HCT116 (cell line): ENCODE measurements at regions not wholly inside any gene's neighbourhood (a gene's known extent, or its start where the extent isn't known, plus 50 kb on each side); places are given as distances from the start of the nearest gene placed in this dataset.

Experiments
- ATAC-seq: fragments of 200-7000 bp; cut with Tn5 transposase; 2 replicates; pipeline ENCODE4 v1.9.1; 2020; ENCODE audit warnings: mild to moderate bottlenecking, moderate library complexity
- BruUV-seq: library from RNA; stranded (reverse); fragments of 400-500 nt; replicated peaks from 2 replicates; lab custom pipeline; 2021; lab: Mats Ljungman, UMichigan
- CTCF ChIA-PET: fragments of 300-600 bp; sonication (Branson Sonifier 250); formaldehyde crosslinking; loops from one replicate; lab custom pipeline; 2021; ENCODE audit warnings: antibody characterized with exemption; lab: Charles Lee
- POLR2A ChIA-PET: fragments of 300-600, 350-600 bp; sonication (Branson Sonifier 250); formaldehyde crosslinking; loops from one replicate; lab custom pipeline; 2021; ENCODE audit warnings: antibody characterized with exemption; lab: Charles Lee
- RAD21 ChIA-PET, 2 experiments: fragments of 300-600 bp; sonication (Branson Sonifier 250); formaldehyde crosslinking; loops; one replicate each; lab custom pipeline; 2023; ENCODE audit warnings: low total read pairs in 2 of 2; ENCODE audit not compliant: uncharacterized antibody in 2 of 2, unreplicated experiment in 2 of 2, low non-redundant PET in 1 of 2; lab: Charles Lee
- DNase-seq: peaks from one replicate; pipeline ENCODE4 v3.0.0-alpha.2; 2010; ENCODE audit warnings: low read depth, low spot score
- H2AFZ ChIP-seq: fragments of 200-600 bp; shearing (Covaris generic), sonication (generic); 2 replicates; pipeline ENCODE4 v1.6.1; 2017; ENCODE audit warnings: low read depth, mixed run types, mixed read lengths, antibody characterized with exemption, low read length; ENCODE audit not compliant: poor library complexity, severe bottlenecking
- H3K27ac ChIP-seq: 2 replicates; pipeline ENCODE4 v1.5.1; 2012; ENCODE audit warnings: low read depth, low read length
- H3K27me3 ChIP-seq: fragments of 200-600 bp; sonication (generic); 2 replicates; pipeline ENCODE4 v1.6.1; 2016; ENCODE audit warnings: mixed run types, low read length, mixed read lengths; ENCODE audit not compliant: insufficient read depth
- H3K36me3 ChIP-seq, 2 experiments: fragments of 200-500 bp in 1 of 2; fragments of 200-600 bp in 1 of 2; sonication (Bioruptor generic) in 1 of 2; sonication (generic) in 1 of 2; 2 replicates each; pipeline versions ENCODE4 v1.5.1 to v1.6.1; 2014 to 2016; ENCODE audit warnings: low read length in 2 of 2, inconsistent platforms in 1 of 2, mixed read lengths in 1 of 2, mixed run types in 1 of 2; ENCODE audit not compliant: insufficient read depth in 2 of 2, control insufficient read depth in 1 of 2
- H3K4me1 ChIP-seq, 2 experiments: fragments of 200-600 bp in 1 of 2; sonication (generic) in 1 of 2; 2 replicates each; pipeline versions ENCODE4 v1.5.1 to v1.6.1; 2012 to 2017; ENCODE audit warnings: low read length in 2 of 2, inconsistent platforms in 1 of 2, mild to moderate bottlenecking in 1 of 2, mixed read lengths in 1 of 2, mixed run types in 1 of 2, moderate library complexity in 1 of 2; ENCODE audit not compliant: insufficient read depth in 2 of 2, control insufficient read depth in 1 of 2
- H3K4me2 ChIP-seq: fragments of 200-600 bp; sonication (generic); 2 replicates; pipeline ENCODE4 v1.6.1; 2017; ENCODE audit warnings: mixed run types, low read length, mixed read lengths
- H3K4me3 ChIP-seq, 2 experiments: fragments of 200-600 bp in 1 of 2; sonication (generic) in 1 of 2; replicated peaks in 1 of 2; 2 replicates each; pipeline ENCODE4 v1.5.1; 2011 to 2016; ENCODE audit warnings: low read length in 2 of 2, control low read depth in 1 of 2, low read depth in 1 of 2, mild to moderate bottlenecking in 1 of 2, mixed read lengths in 1 of 2, mixed run types in 1 of 2
- H3K79me2 ChIP-seq: fragments of 200-600 bp; sonication (generic); 2 replicates; pipeline ENCODE4 v1.6.1; 2017; ENCODE audit warnings: mild to moderate bottlenecking, mixed run types, low read length, moderate library complexity, mixed read lengths; ENCODE audit not compliant: insufficient read depth
- H3K9ac ChIP-seq: fragments of 200-600 bp; sonication (generic); 2 replicates; pipeline ENCODE4 v1.6.1; 2016; ENCODE audit warnings: low read length, mixed read lengths
- H3K9me2 ChIP-seq: fragments of 200-600 bp; sonication (generic), shearing (Covaris generic); 2 replicates; pipeline ENCODE4 v1.6.1; 2017; ENCODE audit warnings: mixed run types, mild to moderate bottlenecking, moderate library complexity; ENCODE audit not compliant: insufficient read depth
- H3K9me3 ChIP-seq, 2 experiments: fragments of 200-500 bp in 1 of 2; fragments of 200-600 bp in 1 of 2; sonication (Bioruptor generic) in 1 of 2; sonication (generic) in 1 of 2; 2 replicates each; pipeline ENCODE4 v1.6.1; 2014 to 2017; ENCODE audit warnings: low read length in 2 of 2, mixed read lengths in 2 of 2, inconsistent platforms in 1 of 2, low read depth in 1 of 2, mild to moderate bottlenecking in 1 of 2, mixed run types in 1 of 2, moderate library complexity in 1 of 2; ENCODE audit not compliant: control insufficient read depth in 1 of 2, insufficient read depth in 1 of 2
- H4K20me1 ChIP-seq: fragments of 200-600 bp; sonication (generic), shearing (Covaris generic); 2 replicates; pipeline ENCODE4 v1.6.1; 2017; ENCODE audit warnings: mixed run types, mild to moderate bottlenecking, moderate library complexity; ENCODE audit not compliant: insufficient read depth
- ATF3 ChIP-seq: IDR thresholded peaks from 2 replicates; pipeline ENCODE4 v1.6.1; 2012
- CBX3 ChIP-seq: IDR thresholded peaks from 2 replicates; pipeline ENCODE4 v1.6.1; 2012; ENCODE audit warnings: low read depth
- CEBPB ChIP-seq: IDR thresholded peaks from 2 replicates; pipeline ENCODE4 v1.6.1; 2012; ENCODE audit warnings: low read depth
- CTCF ChIP-seq, 3 experiments: fragments of 200-600 bp in 1 of 3; sonication (generic) in 1 of 3; IDR thresholded peaks in 2 of 3; conservative IDR thresholded peaks in 1 of 3; 2 replicates each; pipeline ENCODE4 v1.5.1; 2012 to 2017; ENCODE audit warnings: low read depth in 2 of 3, low read length in 2 of 3, antibody characterized with exemption in 1 of 3, borderline replicate concordance in 1 of 3, control low read depth in 1 of 3, mild to moderate bottlenecking in 1 of 3, mixed read lengths in 1 of 3, mixed run types in 1 of 3, moderate library complexity in 1 of 3; ENCODE audit not compliant: insufficient read depth in 1 of 3
- EGR1 ChIP-seq: IDR thresholded peaks from 2 replicates; pipeline ENCODE4 v1.6.1; 2012; ENCODE audit warnings: low read depth
- ELF1 ChIP-seq: IDR thresholded peaks from 2 replicates; pipeline ENCODE4 v1.6.1; 2012; ENCODE audit warnings: low read depth, borderline replicate concordance
- EZH2 ChIP-seq: fragments of 200-600 bp; sonication (generic); IDR thresholded peaks from 2 replicates; pipeline ENCODE4 v1.6.1; 2017; ENCODE audit warnings: antibody characterized with exemption, mixed run types
- FOSL1 ChIP-seq: IDR thresholded peaks from 2 replicates; pipeline ENCODE4 v1.6.1; 2012; ENCODE audit warnings: low read depth
- JUND ChIP-seq: IDR thresholded peaks from 2 replicates; pipeline ENCODE4 v1.6.1; 2012
- MAX ChIP-seq: IDR thresholded peaks from 2 replicates; pipeline ENCODE4 v1.6.1; 2012
- POLR2A ChIP-seq: IDR thresholded peaks from 2 replicates; pipeline ENCODE4 v1.7.0; 2011; ENCODE audit warnings: borderline replicate concordance; ENCODE audit not compliant: insufficient read depth, insufficient read length; ENCODE audit errors: extremely low read depth
- POLR2AphosphoS5 ChIP-seq: IDR thresholded peaks from 2 replicates; pipeline ENCODE4 v1.6.1; 2011; ENCODE audit warnings: mild to moderate bottlenecking, low read depth, low read length, moderate library complexity
- SIN3A ChIP-seq: IDR thresholded peaks from 2 replicates; pipeline ENCODE4 v1.6.1; 2012; ENCODE audit warnings: low read depth
- SP1 ChIP-seq: IDR thresholded peaks from 2 replicates; pipeline ENCODE4 v1.6.1; 2012; ENCODE audit warnings: low read depth
- TCF7L2 ChIP-seq: IDR thresholded peaks from 2 replicates; pipeline ENCODE4 v1.7.0; 2011; ENCODE audit warnings: borderline replicate concordance, inconsistent platforms; ENCODE audit not compliant: insufficient read depth, insufficient read length; ENCODE audit errors: extremely low read depth
- ZNF274 ChIP-seq: fragments of 200-500 bp; sonication (Bioruptor generic); IDR thresholded peaks from 2 replicates; pipeline ENCODE4 v1.6.1; 2014; ENCODE audit warnings: mild to moderate bottlenecking, low read depth, low read length, inconsistent platforms
- intact Hi-C: fragments of 100-400 bp; cut with micrococcal nuclease; formaldehyde crosslinking; loops from 2 replicates; pipeline ENCODE4 v1.10.0; 2022

DNA sequence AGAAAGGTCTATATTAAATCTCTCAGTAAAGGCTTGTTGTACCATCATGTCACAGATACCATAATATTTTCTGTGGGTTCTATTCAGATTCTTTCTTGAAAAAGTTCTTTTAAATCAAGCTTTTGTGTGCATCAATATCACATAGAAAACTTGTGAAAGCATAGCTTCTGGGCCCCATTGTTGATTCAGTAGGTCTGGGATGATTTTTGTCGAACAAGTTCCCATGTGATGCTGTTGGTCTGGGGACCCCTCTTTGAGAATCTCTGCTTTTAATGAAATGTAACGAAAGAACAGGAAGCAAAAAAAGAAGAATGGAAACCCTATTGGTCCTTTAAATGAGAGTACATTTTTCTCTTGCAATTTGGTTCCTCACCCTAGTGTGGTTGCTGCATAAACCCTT lies 597.7 kb upstream of the CITED2 start:
- Histone ChIP-seq H3K27me3 (no peaks in the 10 kb centered on the region), H3K9ac (no peak overlapping the region), H4K20me1 (no peaks in the 10 kb centered on the region), H3K4me3 (no peak overlapping the region), H3K9me3 (no peaks in the 10 kb centered on the region), H3K79me2 (no peaks in the 10 kb centered on the region), H3K27ac (no peak overlapping the region), H3K4me1 (no peaks in the 10 kb centered on the region; a peak in 1 of 4 replicates), H3K4me2 (no peak overlapping the region), H3K9me2 (no peaks in the 10 kb centered on the region), H2AFZ (peak overlapping the region; percentile 65), H3K36me3 (no peaks in the 10 kb centered on the region)
- intact Hi-C loops: no loop called here
- POLR2A ChIA-PET: no interaction called here
- ATAC-seq (no peak), DNase-seq (no peak)
- no TSS peak for BruUV-seq
- RAD21 ChIA-PET: no interaction called here
- CTCF ChIA-PET: no interaction called here
- no peak for TF ChIP-seq POLR2A
- TF ChIP-seq MAX: no peak
- TF ChIP-seq SIN3A: no peak
- no peak for TF ChIP-seq TCF7L2
- no peak for TF ChIP-seq SP1
- TF ChIP-seq ELF1: no peak
- TF ChIP-seq CEBPB: no peak
- TF ChIP-seq EGR1: no peak
- TF ChIP-seq CBX3: no peak
- TF ChIP-seq FOSL1: no peak
- TF ChIP-seq EZH2: no peak

DNA sequence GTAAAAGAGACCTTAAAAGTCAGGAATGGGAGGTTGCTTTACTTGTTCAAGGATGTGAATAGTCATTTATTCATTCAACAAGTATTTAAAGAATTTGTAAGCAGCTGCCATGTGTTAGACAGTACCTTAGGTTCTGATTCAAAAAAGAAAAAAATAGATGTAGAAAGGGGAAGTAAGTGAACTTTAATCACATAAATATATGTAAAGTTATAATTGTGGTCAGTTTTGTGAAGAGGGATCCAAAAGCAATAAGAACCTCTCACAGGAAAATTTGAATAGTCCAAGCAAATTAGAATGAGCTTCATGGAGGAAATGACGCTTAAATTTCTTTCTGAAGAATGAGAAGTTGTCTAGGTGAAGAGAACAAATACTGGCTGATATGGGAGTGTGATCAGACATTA lies 596.1 kb upstream of the CITED2 start:
- Histone ChIP-seq H3K27me3 (no peaks in the 10 kb centered on the region), H3K4me1 (no peaks in the 10 kb centered on the region; a peak in 1 of 4 replicates), H2AFZ (no peak overlapping the region), H4K20me1 (no peaks in the 10 kb centered on the region), H3K27ac (no peak overlapping the region), H3K4me2 (no peak overlapping the region), H3K9me2 (no peaks in the 10 kb centered on the region), H3K79me2 (no peaks in the 10 kb centered on the region), H3K4me3 (no peak overlapping the region), H3K9me3 (no peaks in the 10 kb centered on the region), H3K9ac (no peak overlapping the region), H3K36me3 (no peaks in the 10 kb centered on the region)
- ChIA-PET CTCF (no interaction called here), RAD21 (no interaction called here), POLR2A (no interaction called here)
- no TSS peak for BruUV-seq
- no peak for DNase-seq
- ATAC-seq: no peak
- no peak for TF ChIP-seq CBX3
- no peak for TF ChIP-seq POLR2AphosphoS5
- TF ChIP-seq EZH2: no peak
- TF ChIP-seq CTCF (IDR thresholded peaks at IDR 0.05 in 2 of 3, conservative IDR thresholded peaks at IDR 0.05 in 1 of 3; ENCODE audit: borderline replicate concordance in 1 of 3, insufficient read depth in 1 of 3, low read depth in 2 of 3, low read length in 2 of 3): no peak
- no peak for TF ChIP-seq SP1
- TF ChIP-seq POLR2A: no peak
- no peak for TF ChIP-seq ZNF274
- no peak for TF ChIP-seq JUND
- TF ChIP-seq ATF3: no peak
- intact Hi-C loops: no loop called here
